Astrocyte (in vitro differentiated cells and primary cell): ENCODE measurements at regions not wholly inside any gene's neighbourhood (a gene's known extent, or its start where the extent isn't known, plus 50 kb on each side); places are given as distances from the start of the nearest gene placed in this dataset.

ENCODE experiments used
- DNase-seq: peaks from one replicate; pipeline ENCODE4 v3.0.0-alpha.2; 2010; ENCODE audit warnings: low read depth
- FAIRE-seq: peaks from 2 replicates; lab custom pipeline; 2011; peaks lifted over from hg19 to GRCh38; lab: Jason Lieb, UNC
- H2AFZ ChIP-seq: 2 replicates; pipeline ENCODE4 v1.6.0; 2012; ENCODE audit warnings: low read depth, low read length, inconsistent platforms
- H3K27ac ChIP-seq: 2 replicates; pipeline ENCODE4 v1.5.1; 2011; ENCODE audit warnings: low read depth, low read length, inconsistent platforms
- H3K27me3 ChIP-seq: 2 replicates; pipeline ENCODE4 v1.6.0; 2011; ENCODE audit warnings: low read length, inconsistent platforms; ENCODE audit not compliant: insufficient read depth
- H3K36me3 ChIP-seq: 2 replicates; pipeline ENCODE4 v1.5.1; 2011; ENCODE audit warnings: low read length, inconsistent platforms; ENCODE audit not compliant: insufficient read depth
- H3K4me1 ChIP-seq: 2 replicates; pipeline ENCODE4 v1.5.1; 2011; ENCODE audit warnings: low read length, inconsistent platforms; ENCODE audit not compliant: insufficient read depth
- H3K4me2 ChIP-seq: 2 replicates; pipeline ENCODE4 v1.6.0; 2012; ENCODE audit warnings: low read length, inconsistent platforms
- H3K4me3 ChIP-seq: 2 replicates; pipeline ENCODE4 v1.5.1; 2011; ENCODE audit warnings: low read depth, mild to moderate bottlenecking, low read length, inconsistent platforms; ENCODE audit not compliant: insufficient read depth
- H3K79me2 ChIP-seq: 2 replicates; pipeline ENCODE4 v1.6.0; 2012; ENCODE audit warnings: mild to moderate bottlenecking, low read length, inconsistent platforms; ENCODE audit not compliant: insufficient read depth
- H3K9ac ChIP-seq: 2 replicates; pipeline ENCODE4 v1.6.0; 2012; ENCODE audit warnings: mild to moderate bottlenecking, low read length, inconsistent platforms
- H3K9me3 ChIP-seq: 2 replicates; pipeline ENCODE4 v1.5.1; 2012; ENCODE audit warnings: low read depth, mild to moderate bottlenecking, low read length, inconsistent platforms; ENCODE audit not compliant: insufficient read depth
- H4K20me1 ChIP-seq: 2 replicates; pipeline ENCODE4 v1.6.0; 2012; ENCODE audit warnings: low read length, inconsistent platforms; ENCODE audit not compliant: insufficient read depth
- H3K27ac Mint-ChIP-seq: one replicate; pipeline ENCODE4 v1.8.0; 2021; ENCODE audit warnings: mild to moderate bottlenecking, mixed read lengths; ENCODE audit not compliant: unreplicated experiment
- H3K27me3 Mint-ChIP-seq: one replicate; pipeline ENCODE4 v1.8.0; 2021; ENCODE audit warnings: low read depth, mixed read lengths; ENCODE audit not compliant: unreplicated experiment
- H3K36me3 Mint-ChIP-seq: one replicate; pipeline ENCODE4 v1.8.0; 2021; ENCODE audit warnings: low read depth, mixed read lengths; ENCODE audit not compliant: unreplicated experiment
- H3K4me1 Mint-ChIP-seq: one replicate; pipeline ENCODE4 v1.8.0; 2021; ENCODE audit warnings: low read depth, mixed read lengths; ENCODE audit not compliant: unreplicated experiment
- H3K4me3 Mint-ChIP-seq: one replicate; pipeline ENCODE4 v1.8.0; 2021; ENCODE audit warnings: mild to moderate bottlenecking, moderate library complexity, mixed read lengths; ENCODE audit not compliant: unreplicated experiment
- H3K9me3 Mint-ChIP-seq: one replicate; pipeline ENCODE4 v1.8.0; 2021; ENCODE audit warnings: mild to moderate bottlenecking, mixed read lengths; ENCODE audit not compliant: unreplicated experiment
- EZH2 ChIP-seq: IDR thresholded peaks from 2 replicates; pipeline ENCODE4 v1.6.1; 2012; ENCODE audit warnings: mild to moderate bottlenecking, low read length, inconsistent platforms; ENCODE audit not compliant: insufficient read depth
- TF ChIP-seq, protein P1 (sequence below): IDR thresholded peaks from 2 replicates; pipeline ENCODE4 v1.5.1; 2011; ENCODE audit warnings: low read depth, mild to moderate bottlenecking, inconsistent platforms, low read length, moderate library complexity; ENCODE audit not compliant: insufficient read depth

DNA sequence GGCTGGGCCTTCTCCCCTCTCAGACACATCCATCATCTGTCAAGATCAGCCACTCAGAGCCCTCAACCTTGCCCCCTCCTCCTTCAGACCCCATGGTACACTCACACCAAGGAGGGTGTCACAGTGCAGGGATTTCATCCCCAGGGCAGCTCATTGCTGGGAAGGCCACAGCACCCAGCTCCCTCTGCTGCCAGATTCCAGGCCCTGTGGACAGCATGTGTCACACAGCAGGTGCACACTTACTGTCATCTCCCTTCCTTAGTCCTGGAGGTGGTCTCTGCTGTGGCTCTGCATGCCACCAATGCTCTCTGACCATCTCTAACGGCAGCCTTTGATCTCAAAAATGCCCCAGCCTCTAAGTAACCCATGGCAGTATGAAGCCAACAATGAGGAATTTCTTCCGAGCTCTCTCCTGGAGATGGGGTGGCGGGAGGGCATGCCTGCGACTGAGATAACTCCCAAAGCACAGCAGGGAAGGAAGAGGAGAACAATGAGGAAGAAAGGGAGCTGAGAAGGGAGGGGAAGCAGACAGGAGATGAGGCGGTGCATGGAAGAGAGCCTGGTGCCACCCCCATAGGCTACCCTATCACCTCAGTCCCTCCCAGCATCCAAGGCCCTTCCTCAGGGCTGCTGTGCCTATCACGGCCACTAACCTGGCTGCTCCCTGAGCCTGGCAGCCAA is 101.0 kb downstream of the SINHCAF start:
- no peak overlapping the region for H3K27ac Mint-ChIP-seq

DNA sequence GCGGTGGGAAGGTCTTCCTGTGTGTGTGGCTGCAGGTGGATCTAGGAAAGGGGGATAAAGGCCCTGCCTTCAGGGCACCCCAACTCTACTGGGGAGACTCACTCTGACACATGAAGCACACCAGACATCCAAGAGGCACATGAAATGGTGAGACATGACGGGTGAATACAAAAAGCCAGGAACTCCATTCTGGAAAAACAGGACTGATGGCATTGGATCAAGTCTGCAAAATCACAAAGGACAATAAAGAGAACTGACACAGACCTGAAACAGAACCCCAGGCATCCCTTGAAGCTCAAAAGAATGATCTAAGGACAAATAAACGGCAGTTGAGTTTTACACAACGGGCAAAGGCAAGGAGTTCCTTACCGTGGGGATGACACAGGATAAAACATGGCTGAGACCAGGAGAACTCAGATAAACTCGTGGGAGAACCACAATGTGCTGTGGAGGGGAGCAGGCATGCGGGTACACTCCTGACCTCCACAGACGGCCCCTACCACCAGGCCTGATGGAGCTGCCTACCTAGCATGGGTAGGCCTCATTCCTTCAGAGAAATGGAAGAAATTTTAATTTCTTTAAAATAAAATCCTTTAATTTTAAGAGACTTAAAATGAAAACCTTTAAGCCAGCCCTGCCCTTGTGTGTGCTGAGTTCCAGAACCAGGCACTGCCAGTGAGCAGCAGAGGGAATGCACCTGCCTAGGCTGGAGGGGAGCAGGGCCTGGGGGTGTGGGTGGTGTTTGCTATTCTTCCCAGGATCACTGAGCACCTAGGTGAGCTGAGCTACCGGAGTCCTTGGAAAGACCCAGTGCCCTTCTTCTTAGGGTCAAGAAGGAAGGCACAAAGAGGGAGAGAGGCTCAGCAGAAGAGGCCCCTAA is 100.1 kb downstream of the SINHCAF start:
- H3K27ac Mint-ChIP-seq: no peak overlapping the region
- peaks cover 30% of the 10 kb centered on the region for H3K27me3 Mint-ChIP-seq

More for the DNA sequence above, 101.0 kb downstream of the SINHCAF start:
- Histone ChIP-seq H2AFZ (no peak overlapping the region), H3K4me1 (no peaks in the 10 kb centered on the region), H3K9me3 (no peaks in the 10 kb centered on the region), H3K27ac (no peak overlapping the region), H4K20me1 (no peaks in the 10 kb centered on the region), H3K4me3 (no peak overlapping the region), H3K79me2 (no peaks in the 10 kb centered on the region), H3K9ac (no peak overlapping the region), H3K27me3 (no peaks in the 10 kb centered on the region), H3K4me2 (no peak overlapping the region), H3K36me3 (no peaks in the 10 kb centered on the region)
- Mint-ChIP-seq H3K27me3 (peaks cover 32% of the 10 kb centered on the region), H3K36me3 (peaks cover 2% of the 10 kb centered on the region), H3K4me1 (peaks cover 7% of the 10 kb centered on the region), H3K9me3 (peaks cover 3% of the 10 kb centered on the region), H3K4me3 (no peak overlapping the region)
- DNase-seq: no peak
- no peak for FAIRE-seq
- TF ChIP-seq, protein P1, sequence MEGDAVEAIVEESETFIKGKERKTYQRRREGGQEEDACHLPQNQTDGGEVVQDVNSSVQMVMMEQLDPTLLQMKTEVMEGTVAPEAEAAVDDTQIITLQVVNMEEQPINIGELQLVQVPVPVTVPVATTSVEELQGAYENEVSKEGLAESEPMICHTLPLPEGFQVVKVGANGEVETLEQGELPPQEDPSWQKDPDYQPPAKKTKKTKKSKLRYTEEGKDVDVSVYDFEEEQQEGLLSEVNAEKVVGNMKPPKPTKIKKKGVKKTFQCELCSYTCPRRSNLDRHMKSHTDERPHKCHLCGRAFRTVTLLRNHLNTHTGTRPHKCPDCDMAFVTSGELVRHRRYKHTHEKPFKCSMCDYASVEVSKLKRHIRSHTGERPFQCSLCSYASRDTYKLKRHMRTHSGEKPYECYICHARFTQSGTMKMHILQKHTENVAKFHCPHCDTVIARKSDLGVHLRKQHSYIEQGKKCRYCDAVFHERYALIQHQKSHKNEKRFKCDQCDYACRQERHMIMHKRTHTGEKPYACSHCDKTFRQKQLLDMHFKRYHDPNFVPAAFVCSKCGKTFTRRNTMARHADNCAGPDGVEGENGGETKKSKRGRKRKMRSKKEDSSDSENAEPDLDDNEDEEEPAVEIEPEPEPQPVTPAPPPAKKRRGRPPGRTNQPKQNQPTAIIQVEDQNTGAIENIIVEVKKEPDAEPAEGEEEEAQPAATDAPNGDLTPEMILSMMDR: no peak
- no peak for TF ChIP-seq EZH2

More for the DNA sequence above, 100.1 kb downstream of the SINHCAF start:
- H3K9me3 ChIP-seq: no peaks in the 10 kb centered on the region
- H3K4me1 ChIP-seq: no peaks in the 10 kb centered on the region
- H4K20me1 ChIP-seq: no peaks in the 10 kb centered on the region
- H3K27me3 ChIP-seq: no peaks in the 10 kb centered on the region
- peaks cover 7% of the 10 kb centered on the region for H3K4me1 Mint-ChIP-seq
- H3K4me2 ChIP-seq: no peak overlapping the region
- no peak for FAIRE-seq
- no peak for TF ChIP-seq EZH2
- TF ChIP-seq, protein P1: no peak
- DNase-seq: no peak
- peaks cover 3% of the 10 kb centered on the region for H3K9me3 Mint-ChIP-seq
- no peak overlapping the region for H3K27ac ChIP-seq
- no peaks in the 10 kb centered on the region for H3K36me3 ChIP-seq
- H2AFZ ChIP-seq: no peak overlapping the region
- no peak overlapping the region for H3K4me3 Mint-ChIP-seq
- H3K9ac ChIP-seq: no peak overlapping the region
- H3K79me2 ChIP-seq: no peaks in the 10 kb centered on the region
- peaks cover 2% of the 10 kb centered on the region for H3K36me3 Mint-ChIP-seq
- H3K4me3 ChIP-seq: no peak overlapping the region
